Naive thymus-derived CD4-positive, alpha-beta T cell (primary cell): ENCODE measurements at regions not wholly inside any gene's neighbourhood (a gene's known extent, or its start where the extent isn't known, plus 50 kb on each side); places are given as distances from the start of the nearest gene placed in this dataset.
A peak's percentile ranks its signal among the peaks of the same experiment; 100 is the strongest.

Source experiments
- ATAC-seq: fragments of 150-1000 bp; cut with Tn5 transposase; 2 replicates; pipeline ENCODE4 v1.10.0; 2021; ENCODE audit warnings: mild to moderate bottlenecking, moderate library complexity
- CTCF ChIA-PET: fragments of 350-600 bp; sonication (Branson Sonifier 250); formaldehyde crosslinking; loops from one replicate; lab custom pipeline; 2021; ENCODE audit warnings: antibody characterized with exemption; lab: Charles Lee
- POLR2A ChIA-PET: fragments of 350-600 bp; sonication (Branson Sonifier 250); formaldehyde crosslinking; loops from one replicate; lab custom pipeline; 2021; ENCODE audit warnings: antibody characterized with exemption, inconsistent platforms; lab: Charles Lee
- DNase-seq, 9 donors: peaks; one replicate each; pipeline versions ENCODE4 v3.0.0 to v3.0.0-alpha.2; 2020 to 2022; ENCODE audit warnings: mixed read lengths in 1 of 9
- H3K27ac ChIP-seq: one replicate; pipeline ENCODE4 v1.7.0; 2013; ENCODE audit warnings: mild to moderate bottlenecking, low read depth, low read length, moderate library complexity
- H3K27me3 ChIP-seq, 2 donors: one replicate each; pipeline ENCODE4 v1.7.0; 2013; ENCODE audit warnings: low read length in 2 of 2, mild to moderate bottlenecking in 2 of 2, moderate library complexity in 2 of 2; ENCODE audit not compliant: control insufficient read depth in 2 of 2, insufficient read depth in 2 of 2
- H3K36me3 ChIP-seq, 3 experiments: 1 replicate in 2 of 3; 2 replicates in 1 of 3; pipeline ENCODE4 v1.7.0; 2013; ENCODE audit warnings: low read length in 3 of 3, mild to moderate bottlenecking in 3 of 3, moderate library complexity in 1 of 3; ENCODE audit not compliant: insufficient read depth in 3 of 3, control insufficient read depth in 2 of 3
- H3K4me1 ChIP-seq, 2 donors: one replicate each; pipeline ENCODE4 v1.7.0; 2013; ENCODE audit warnings: low read length in 2 of 2, mild to moderate bottlenecking in 2 of 2, moderate library complexity in 1 of 2; ENCODE audit not compliant: control insufficient read depth in 2 of 2, insufficient read depth in 2 of 2
- H3K4me3 ChIP-seq: 2 replicates; pipeline ENCODE4 v1.7.0; 2013; ENCODE audit warnings: mild to moderate bottlenecking, low read length
- H3K9me3 ChIP-seq, 3 experiments: 1 replicate in 2 of 3; 2 replicates in 1 of 3; pipeline ENCODE4 v1.7.0; 2013; ENCODE audit warnings: low read length in 3 of 3; ENCODE audit not compliant: control insufficient read depth in 2 of 3
- H3K27ac Mint-ChIP-seq, 9 donors: one replicate each; pipeline ENCODE4 v1.8.0; 2020 to 2022; ENCODE audit warnings: mixed read lengths in 9 of 9, mild to moderate bottlenecking in 8 of 9, moderate library complexity in 5 of 9, inconsistent platforms in 2 of 9
- H3K27me3 Mint-ChIP-seq, 5 donors: one replicate each; pipeline ENCODE4 v1.8.0; 2021 to 2022; ENCODE audit warnings: mixed read lengths in 5 of 5, mild to moderate bottlenecking in 1 of 5
- H3K36me3 Mint-ChIP-seq, 5 donors: one replicate each; pipeline ENCODE4 v1.8.0; 2020 to 2022; ENCODE audit warnings: mixed read lengths in 5 of 5, mild to moderate bottlenecking in 3 of 5, inconsistent platforms in 1 of 5
- H3K4me1 Mint-ChIP-seq, 7 donors: one replicate each; pipeline ENCODE4 v1.8.0; 2020 to 2022; ENCODE audit warnings: mixed read lengths in 7 of 7, mild to moderate bottlenecking in 3 of 7, inconsistent platforms in 1 of 7
- H3K4me3 Mint-ChIP-seq, 10 donors: one replicate each; pipeline ENCODE4 v1.8.0; 2020 to 2022; ENCODE audit warnings: mild to moderate bottlenecking in 10 of 10, mixed read lengths in 10 of 10, moderate library complexity in 6 of 10, inconsistent platforms in 2 of 10
- H3K9me3 Mint-ChIP-seq, 11 donors: one replicate each; pipeline ENCODE4 v1.8.0; 2020 to 2022; ENCODE audit warnings: mixed read lengths in 11 of 11, mild to moderate bottlenecking in 4 of 11, inconsistent platforms in 1 of 11, moderate library complexity in 1 of 11
- intact Hi-C, 2 donors: fragments of 100-400 bp; cut with micrococcal nuclease; formaldehyde crosslinking; loops; one replicate each; pipeline ENCODE4 v1.15.1; 2023

DNA sequence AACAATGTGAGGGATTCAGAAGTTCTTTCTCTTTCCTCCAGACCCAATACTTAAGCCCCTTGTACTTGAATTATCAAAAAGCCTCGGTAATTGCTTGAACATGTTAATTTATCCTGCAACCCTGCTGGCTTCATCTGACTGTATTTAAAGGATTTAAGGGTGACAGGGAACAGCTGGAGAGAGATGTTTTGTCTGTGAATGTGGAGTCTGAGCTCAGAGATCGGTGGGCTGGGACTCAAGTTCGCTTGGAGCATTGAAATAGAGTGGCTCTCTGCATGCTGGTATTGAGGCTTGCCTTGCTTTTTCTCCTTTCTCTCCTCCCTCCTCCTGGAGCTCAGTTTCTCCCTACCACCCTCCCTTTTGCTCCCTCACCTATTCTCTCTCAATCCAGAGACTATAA lies 73.6 kb downstream of the BOD1L2 start:
- Histone ChIP-seq H3K27me3 (no peaks in the 10 kb centered on the region), H3K9me3 (no peaks in the 10 kb centered on the region), H3K36me3 (no peaks in the 10 kb centered on the region), H3K4me3 (no peak overlapping the region), H3K27ac (no peak overlapping the region), H3K4me1 (no peaks in the 10 kb centered on the region)
- DNase-seq, result no peak
- ATAC-seq, result no peak
- intact Hi-C loops, result no loop called here
- Mint-ChIP-seq H3K27me3 (peaks cover 0 to 24% (median 15%) of the 10 kb centered on the region in 5 donors), H3K4me1 (no peaks in the 10 kb centered on the region), H3K9me3 (peaks cover 0 to 2% (median 0%) of the 10 kb centered on the region in 11 donors), H3K4me3 (no peak overlapping the region), H3K27ac (peak overlapping the region in 1 of 9 donors; percentile 51), H3K36me3 (no peaks in the 10 kb centered on the region)
- ChIA-PET CTCF (no interaction called here), POLR2A (no interaction called here)

DNA sequence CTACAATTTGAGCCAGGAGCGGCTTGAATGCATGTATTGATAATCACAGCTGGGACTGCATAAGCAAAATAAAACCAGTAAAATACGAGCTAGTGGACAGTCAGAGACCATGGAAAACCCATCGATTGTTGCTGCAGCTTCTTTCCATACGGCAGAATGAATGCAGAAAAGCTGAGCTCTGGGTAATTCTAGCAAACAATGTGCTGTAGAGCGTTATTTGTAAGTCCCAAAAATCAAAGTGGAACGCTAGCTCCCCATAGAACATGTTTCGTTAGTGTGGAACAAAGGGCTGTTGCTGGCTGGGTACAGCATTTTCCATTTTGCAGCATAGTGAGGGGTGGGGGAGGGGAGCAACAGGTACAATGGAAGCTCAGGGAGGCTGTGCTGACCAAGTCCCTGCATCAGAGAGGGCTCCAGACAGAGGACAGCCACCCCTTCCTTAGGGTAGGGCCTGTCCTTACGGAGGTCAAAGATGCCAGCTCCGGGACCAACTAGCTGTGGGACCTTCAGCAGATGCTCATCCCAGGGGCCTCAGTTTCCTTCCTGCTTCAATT lies 74.1 kb downstream of the BOD1L2 start:
- H3K27ac Mint-ChIP-seq, result no peak overlapping the region
- H3K4me1 ChIP-seq, result no peaks in the 10 kb centered on the region
- ChIA-PET CTCF (no interaction called here), POLR2A (no interaction called here)
- ATAC-seq (no peak), DNase-seq (no peak)
- H3K4me3 ChIP-seq, result no peak overlapping the region
- H3K27ac ChIP-seq, result no peak overlapping the region
- no peaks in the 10 kb centered on the region for H3K4me1 Mint-ChIP-seq
- H3K36me3 Mint-ChIP-seq, result no peaks in the 10 kb centered on the region
- intact Hi-C loops, result no loop called here
- H3K27me3 ChIP-seq, result no peaks in the 10 kb centered on the region
- peaks cover 0 to 2% (median 0%) of the 10 kb centered on the region in 11 donors for H3K9me3 Mint-ChIP-seq
- no peaks in the 10 kb centered on the region for H3K36me3 ChIP-seq
- H3K9me3 ChIP-seq, result no peaks in the 10 kb centered on the region
- peaks cover 0 to 24% (median 19%) of the 10 kb centered on the region in 5 donors for H3K27me3 Mint-ChIP-seq
- no peak overlapping the region for H3K4me3 Mint-ChIP-seq

- Histone ChIP-seq H3K4me1 (no peaks in the 10 kb centered on the region), H3K4me3 (no peak overlapping the region), H3K36me3 (no peaks in the 10 kb centered on the region), H3K27me3 (no peaks in the 10 kb centered on the region), H3K9me3 (no peaks in the 10 kb centered on the region), H3K27ac (no peak overlapping the region)
- Mint-ChIP-seq H3K27ac (no peak overlapping the region), H3K4me1 (no peaks in the 10 kb centered on the region), H3K9me3 (peaks cover 0 to 4% (median 0%) of the 10 kb centered on the region in 11 donors), H3K4me3 (no peak overlapping the region), H3K27me3 (peaks cover 0 to 37% (median 14%) of the 10 kb centered on the region in 5 donors), H3K36me3 (no peaks in the 10 kb centered on the region)
- ATAC-seq (no peak), DNase-seq (no peak)
- intact Hi-C loops, result no loop called here
- CTCF ChIA-PET, result no interaction called here
- POLR2A ChIA-PET, result no interaction called here
These were observed 76.4 kb downstream of the BOD1L2 start for GRCh38 chr18:57223144-57223870.

DNA sequence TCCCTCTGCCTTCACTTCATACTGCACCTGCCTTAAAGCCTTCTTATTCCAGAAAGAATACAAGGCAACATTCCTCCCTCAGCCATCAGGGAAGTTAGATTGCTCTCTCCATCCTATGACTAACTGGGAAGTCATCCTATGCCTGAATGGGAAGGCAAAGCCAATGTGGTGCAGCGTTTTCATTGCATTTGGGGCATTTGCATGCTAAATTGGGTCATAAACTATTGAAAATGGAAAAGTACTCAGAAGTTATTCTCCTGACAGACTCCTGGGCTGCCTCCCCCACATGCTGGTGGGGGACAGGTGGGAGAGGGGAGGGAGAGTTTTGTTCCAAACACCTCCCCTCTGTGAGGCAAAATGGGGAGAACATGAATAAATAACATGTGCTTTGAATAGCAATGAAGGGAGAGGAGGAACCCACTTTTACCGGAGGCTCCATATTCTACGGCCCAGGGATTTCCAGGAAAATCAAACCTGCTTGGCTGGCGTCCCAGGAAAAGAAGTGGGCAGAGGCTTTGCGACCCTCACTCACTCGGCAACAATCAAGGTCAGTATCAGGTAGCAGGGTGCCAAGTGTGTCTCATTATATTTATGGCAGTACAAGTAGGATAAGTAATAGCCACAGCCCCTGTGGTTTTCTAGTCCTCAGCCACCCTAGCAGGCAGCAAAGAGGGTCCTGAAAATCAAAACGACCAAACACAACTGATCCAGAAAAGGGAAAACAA lies 84.1 kb downstream of the BOD1L2 start:
- Mint-ChIP-seq H3K4me3 (peak overlapping the region in 1 of 10 donors; percentile 30), H3K27me3 (peaks cover 0 to 38% (median 9%) of the 10 kb centered on the region in 5 donors), H3K27ac (no peak overlapping the region), H3K4me1 (no peaks in the 10 kb centered on the region), H3K9me3 (peaks cover 0 to 12% (median 3%) of the 10 kb centered on the region in 11 donors), H3K36me3 (peaks cover 0 to 3% (median 0%) of the 10 kb centered on the region in 5 donors)
- no peaks in the 10 kb centered on the region for H3K9me3 ChIP-seq
- no peak for DNase-seq
- H3K4me3 ChIP-seq, result no peak overlapping the region
- no peak overlapping the region for H3K27ac ChIP-seq
- no peaks in the 10 kb centered on the region for H3K36me3 ChIP-seq
- ATAC-seq, result no peak
- H3K4me1 ChIP-seq, result no peaks in the 10 kb centered on the region
- intact Hi-C loops, result no loop called here
- ChIA-PET POLR2A (no interaction called here), CTCF (no interaction called here)
- no peaks in the 10 kb centered on the region for H3K27me3 ChIP-seq

- no peak overlapping the region for H3K27ac ChIP-seq
- POLR2A ChIA-PET, result no interaction called here
- CTCF ChIA-PET, result no interaction called here
- no peak for DNase-seq
- no peak overlapping the region for H3K4me3 ChIP-seq
- H3K9me3 ChIP-seq, result no peaks in the 10 kb centered on the region
- no peaks in the 10 kb centered on the region for H3K27me3 ChIP-seq
- intact Hi-C loops, result no loop called here
- ATAC-seq, result no peak
- Mint-ChIP-seq H3K4me3 (no peak overlapping the region), H3K27ac (no peak overlapping the region), H3K36me3 (peaks cover 0 to 3% (median 0%) of the 10 kb centered on the region in 5 donors), H3K9me3 (peaks cover 0 to 12% (median 3%) of the 10 kb centered on the region in 11 donors), H3K27me3 (peaks cover 0 to 31% (median 9%) of the 10 kb centered on the region in 5 donors), H3K4me1 (no peaks in the 10 kb centered on the region)
- no peaks in the 10 kb centered on the region for H3K4me1 ChIP-seq
- H3K36me3 ChIP-seq, result no peaks in the 10 kb centered on the region
These were observed 85.0 kb downstream of the BOD1L2 start for GRCh38 chr18:57231864-57232263.

DNA sequence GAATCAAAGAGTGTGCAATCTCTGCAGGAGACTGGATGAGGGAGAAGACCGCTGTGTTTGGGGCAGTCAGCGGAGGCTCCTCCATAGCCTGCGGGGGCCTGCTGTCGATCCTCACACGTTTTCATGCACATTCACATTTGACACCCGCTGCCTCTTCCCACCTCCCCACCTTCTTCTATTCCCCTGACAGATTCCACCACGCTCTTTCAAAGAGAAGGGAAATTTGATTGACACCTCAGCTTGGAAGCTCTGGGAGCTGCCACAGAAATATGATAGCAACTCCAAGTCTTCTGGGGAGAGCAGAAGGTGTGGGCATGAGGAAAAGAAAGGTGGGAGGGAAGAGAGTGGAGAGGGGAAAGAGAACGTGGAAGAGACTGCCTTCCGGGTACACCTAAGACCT lies 87.5 kb downstream of the BOD1L2 start:
- peaks cover 0 to 26% (median 8%) of the 10 kb centered on the region in 5 donors for H3K27me3 Mint-ChIP-seq
- POLR2A ChIA-PET, result no interaction called here
- DNase-seq (no peak), ATAC-seq (no peak)
- Histone ChIP-seq H3K9me3 (no peaks in the 10 kb centered on the region), H3K4me3 (no peak overlapping the region), H3K27ac (no peak overlapping the region), H3K36me3 (no peaks in the 10 kb centered on the region), H3K4me1 (no peaks in the 10 kb centered on the region), H3K27me3 (no peaks in the 10 kb centered on the region)
- H3K4me3 Mint-ChIP-seq, result no peak overlapping the region
- intact Hi-C loops, result no loop called here
- H3K27ac Mint-ChIP-seq, result no peak overlapping the region
- CTCF ChIA-PET, result no interaction called here
- no peaks in the 10 kb centered on the region for H3K4me1 Mint-ChIP-seq
- H3K9me3 Mint-ChIP-seq, result peaks cover 0 to 6% (median 2%) of the 10 kb centered on the region in 11 donors
- peaks cover 0 to 3% (median 0%) of the 10 kb centered on the region in 5 donors for H3K36me3 Mint-ChIP-seq
